ENCODE measurements at regions not wholly inside any gene's neighbourhood (a gene's known extent, or its start where the extent isn't known, plus 50 kb on each side); places are given as distances from the start of the nearest gene placed in this dataset.

DNA sequence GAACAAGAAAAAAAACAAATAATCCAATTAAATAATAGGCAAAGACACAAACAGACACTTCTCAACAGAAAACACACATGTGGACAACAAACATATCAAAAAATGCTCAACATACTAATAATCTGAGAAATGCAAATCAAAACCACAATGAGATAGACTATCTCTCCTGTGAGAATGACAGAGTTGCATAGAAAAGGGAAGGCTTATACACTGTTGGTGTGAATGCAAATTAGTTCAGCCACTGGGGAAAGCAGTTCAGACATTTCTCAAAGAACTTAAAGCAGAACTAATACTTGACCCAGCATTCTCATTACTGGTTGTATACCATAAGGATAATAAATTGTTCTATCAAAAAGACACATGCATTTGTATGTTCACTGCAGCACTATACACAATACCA, 637.8 kb upstream of the LUZP2 start:
- no peak for DNase-seq
- H3K4me3 Mint-ChIP-seq = no peak overlapping the region
- H3K27ac ChIP-seq (ENCODE audit: low read depth, low read length) = no peak overlapping the region
- no peaks in the 10 kb centered on the region for H3K36me3 ChIP-seq (ENCODE audit: control insufficient read depth in 2 of 3, insufficient read depth in 3 of 3, low read length in 3 of 3)
- H3K27me3 Mint-ChIP-seq = no peaks in the 10 kb centered on the region
- no peaks in the 10 kb centered on the region for H3K27me3 ChIP-seq (ENCODE audit: control insufficient read depth in 2 of 2, insufficient read depth in 2 of 2, low read length in 2 of 2)
- POLR2A ChIA-PET = no interaction called here
- peaks cover 0 to 13% (median 0%) of the 10 kb centered on the region in 11 donors for H3K9me3 Mint-ChIP-seq
- CTCF ChIA-PET = no interaction called here
- no peaks in the 10 kb centered on the region for H3K4me1 Mint-ChIP-seq
- no peak for ATAC-seq
- H3K4me3 ChIP-seq (ENCODE audit: low read length) = no peak overlapping the region
- H3K27ac Mint-ChIP-seq = no peak overlapping the region
- H3K36me3 Mint-ChIP-seq = no peaks in the 10 kb centered on the region
- no peaks in the 10 kb centered on the region for H3K4me1 ChIP-seq (ENCODE audit: control insufficient read depth in 2 of 2, insufficient read depth in 2 of 2, low read length in 2 of 2)
- intact Hi-C loops (cut with micrococcal nuclease) = no loop called here
- H3K9me3 ChIP-seq (ENCODE audit: control insufficient read depth in 2 of 3, low read length in 3 of 3) = no peaks in the 10 kb centered on the region

DNA sequence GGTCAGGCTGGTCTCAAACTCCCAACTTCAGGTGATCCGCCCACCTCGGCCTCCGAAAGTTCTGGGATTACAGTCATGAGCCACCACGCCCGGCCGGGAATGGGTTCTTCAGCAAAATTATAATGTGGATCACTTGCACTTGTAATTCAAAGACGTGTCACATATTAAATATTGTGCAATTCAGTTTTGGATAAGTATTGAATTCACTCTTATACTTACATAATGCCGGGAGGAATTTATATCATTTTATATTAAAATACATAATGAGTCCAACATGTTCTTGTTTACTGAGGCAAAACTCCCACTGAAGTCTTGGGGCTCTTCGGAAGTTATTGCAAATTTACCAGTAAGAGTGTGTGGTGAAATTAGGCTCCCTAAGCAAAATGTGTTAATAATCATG, 635.2 kb upstream of the LUZP2 start:
- no peak overlapping the region for H3K27ac Mint-ChIP-seq

DNA sequence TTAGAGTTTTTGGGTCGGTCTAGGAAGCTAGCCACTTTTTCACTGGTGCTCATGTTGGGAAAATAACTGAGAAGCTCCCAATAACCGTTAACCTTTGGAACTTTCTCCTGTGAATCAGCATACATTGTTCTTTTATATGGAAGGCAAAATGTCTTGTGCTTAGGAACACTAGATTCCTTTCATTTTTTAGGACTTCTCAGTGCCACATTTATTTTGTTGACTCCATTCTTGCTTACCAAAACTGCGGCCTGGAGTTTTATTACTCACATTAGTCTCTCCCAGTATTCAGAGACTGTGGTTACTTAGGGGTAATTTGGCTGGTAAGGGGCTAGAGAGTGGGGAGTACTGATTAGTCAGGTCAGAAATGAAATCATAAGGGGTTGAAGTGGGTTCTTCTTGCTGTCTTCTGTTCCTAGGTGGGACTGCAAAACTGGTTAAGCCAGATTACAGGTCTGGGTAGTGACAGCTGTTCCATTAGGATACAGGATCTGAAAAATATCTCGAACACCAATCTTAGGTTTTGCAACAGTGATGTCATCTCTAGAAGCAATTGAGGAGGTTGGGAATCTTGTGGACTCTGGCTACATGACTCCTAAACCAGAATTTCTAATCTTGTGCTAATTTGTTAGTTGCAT, 631.4 kb upstream of the LUZP2 start:
- DNase-seq = no peak
- Histone ChIP-seq H3K4me1 (ENCODE audit: control insufficient read depth in 2 of 2, insufficient read depth in 2 of 2, low read length in 2 of 2) (no peaks in the 10 kb centered on the region), H3K4me3 (ENCODE audit: low read length) (no peak overlapping the region), H3K9me3 (ENCODE audit: control insufficient read depth in 2 of 3, low read length in 3 of 3) (no peaks in the 10 kb centered on the region), H3K27me3 (ENCODE audit: control insufficient read depth in 2 of 2, insufficient read depth in 2 of 2, low read length in 2 of 2) (no peaks in the 10 kb centered on the region), H3K27ac (ENCODE audit: low read depth, low read length) (no peak overlapping the region), H3K36me3 (ENCODE audit: control insufficient read depth in 2 of 3, insufficient read depth in 3 of 3, low read length in 3 of 3) (no peaks in the 10 kb centered on the region)
- Mint-ChIP-seq H3K27me3 (no peaks in the 10 kb centered on the region), H3K4me3 (no peak overlapping the region), H3K36me3 (no peaks in the 10 kb centered on the region), H3K9me3 (peaks cover 0 to 18% (median 4%) of the 10 kb centered on the region in 11 donors), H3K27ac (no peak overlapping the region), H3K4me1 (no peaks in the 10 kb centered on the region)
- CTCF ChIA-PET = no interaction called here
- POLR2A ChIA-PET = no interaction called here
- intact Hi-C loops (cut with micrococcal nuclease) = no loop called here
- ATAC-seq = no peak

More for the DNA sequence above, 635.2 kb upstream of the LUZP2 start:
- Histone ChIP-seq H3K27me3 (ENCODE audit: control insufficient read depth in 2 of 2, insufficient read depth in 2 of 2, low read length in 2 of 2) (no peaks in the 10 kb centered on the region), H3K4me3 (ENCODE audit: low read length) (no peak overlapping the region), H3K36me3 (ENCODE audit: control insufficient read depth in 2 of 3, insufficient read depth in 3 of 3, low read length in 3 of 3) (no peaks in the 10 kb centered on the region), H3K27ac (ENCODE audit: low read depth, low read length) (no peak overlapping the region), H3K9me3 (ENCODE audit: control insufficient read depth in 2 of 3, low read length in 3 of 3) (no peaks in the 10 kb centered on the region), H3K4me1 (ENCODE audit: control insufficient read depth in 2 of 2, insufficient read depth in 2 of 2, low read length in 2 of 2) (no peaks in the 10 kb centered on the region)
- H3K36me3 Mint-ChIP-seq = no peaks in the 10 kb centered on the region
- DNase-seq (no peak), ATAC-seq (no peak)
- no peaks in the 10 kb centered on the region for H3K4me1 Mint-ChIP-seq
- intact Hi-C loops (cut with micrococcal nuclease) = no loop called here
- no peak overlapping the region for H3K4me3 Mint-ChIP-seq
- H3K27me3 Mint-ChIP-seq = no peaks in the 10 kb centered on the region
- ChIA-PET CTCF (no interaction called here), POLR2A (no interaction called here)
- peaks cover 0 to 8% (median 0%) of the 10 kb centered on the region in 11 donors for H3K9me3 Mint-ChIP-seq

DNA sequence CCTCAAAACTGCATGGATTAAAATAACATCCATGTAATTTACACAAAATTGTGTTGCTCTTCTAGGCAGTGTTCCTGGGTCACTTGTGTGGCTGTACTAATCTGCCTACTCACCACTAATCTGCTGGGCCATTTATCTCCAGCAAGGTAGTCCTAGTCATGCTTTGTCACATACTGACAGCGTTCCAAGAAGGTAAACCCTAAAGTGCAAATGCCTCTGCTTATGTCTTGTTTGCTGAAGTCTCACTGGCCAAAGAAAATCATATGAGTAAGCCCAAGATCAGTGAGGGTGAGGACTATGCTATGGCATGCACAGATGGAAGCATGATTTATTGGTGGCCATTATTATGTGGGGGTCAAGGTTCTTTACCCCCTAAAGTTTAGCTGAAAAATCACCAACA, 630.2 kb upstream of the LUZP2 start:
- H3K27ac ChIP-seq (ENCODE audit: low read depth, low read length) = no peak overlapping the region
- no peaks in the 10 kb centered on the region for H3K36me3 ChIP-seq (ENCODE audit: control insufficient read depth in 2 of 3, insufficient read depth in 3 of 3, low read length in 3 of 3)
- H3K9me3 ChIP-seq (ENCODE audit: control insufficient read depth in 2 of 3, low read length in 3 of 3) = no peaks in the 10 kb centered on the region
- no peak for ATAC-seq
- H3K4me1 ChIP-seq (ENCODE audit: control insufficient read depth in 2 of 2, insufficient read depth in 2 of 2, low read length in 2 of 2) = no peaks in the 10 kb centered on the region
- DNase-seq = no peak
- no peaks in the 10 kb centered on the region for H3K27me3 ChIP-seq (ENCODE audit: control insufficient read depth in 2 of 2, insufficient read depth in 2 of 2, low read length in 2 of 2)
- Mint-ChIP-seq H3K4me3 (no peak overlapping the region), H3K27me3 (no peaks in the 10 kb centered on the region), H3K9me3 (peaks cover 0 to 24% (median 4%) of the 10 kb centered on the region in 11 donors), H3K36me3 (no peaks in the 10 kb centered on the region), H3K27ac (no peak overlapping the region), H3K4me1 (no peaks in the 10 kb centered on the region)
- CTCF ChIA-PET = no interaction called here
- intact Hi-C loops (cut with micrococcal nuclease) = no loop called here
- no peak overlapping the region for H3K4me3 ChIP-seq (ENCODE audit: low read length)
- POLR2A ChIA-PET = no interaction called here

DNA sequence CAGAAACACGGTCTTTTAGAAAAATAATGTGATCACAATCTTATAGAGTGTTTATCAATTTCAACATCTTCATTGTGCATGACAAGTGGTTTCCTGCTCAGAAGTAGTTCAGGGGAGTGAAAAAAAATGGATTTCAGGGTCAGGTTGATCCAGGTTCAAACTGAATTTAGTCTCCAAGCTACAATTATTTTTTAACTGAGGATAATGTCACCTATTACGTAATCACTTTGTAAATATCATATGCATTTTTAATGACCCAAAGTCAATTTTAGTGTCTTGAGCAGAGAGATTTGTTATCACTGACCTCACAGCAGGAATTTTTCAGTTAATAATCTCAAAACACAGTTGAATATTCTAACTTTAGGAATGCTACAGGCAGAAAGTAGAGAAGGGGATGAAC, 627.2 kb upstream of the LUZP2 start:
- ChIA-PET POLR2A (no interaction called here), CTCF (no interaction called here)
- Histone ChIP-seq H3K27me3 (ENCODE audit: control insufficient read depth in 2 of 2, insufficient read depth in 2 of 2, low read length in 2 of 2) (no peaks in the 10 kb centered on the region), H3K4me3 (ENCODE audit: low read length) (no peak overlapping the region), H3K4me1 (ENCODE audit: control insufficient read depth in 2 of 2, insufficient read depth in 2 of 2, low read length in 2 of 2) (no peaks in the 10 kb centered on the region), H3K27ac (ENCODE audit: low read depth, low read length) (no peak overlapping the region), H3K9me3 (ENCODE audit: control insufficient read depth in 2 of 3, low read length in 3 of 3) (no peaks in the 10 kb centered on the region), H3K36me3 (ENCODE audit: control insufficient read depth in 2 of 3, insufficient read depth in 3 of 3, low read length in 3 of 3) (no peaks in the 10 kb centered on the region)
- DNase-seq = no peak
- H3K9me3 Mint-ChIP-seq = peaks cover 0 to 24% (median 4%) of the 10 kb centered on the region in 11 donors
- no peak for ATAC-seq
- H3K4me1 Mint-ChIP-seq = no peaks in the 10 kb centered on the region
- H3K36me3 Mint-ChIP-seq = no peaks in the 10 kb centered on the region
- intact Hi-C loops (cut with micrococcal nuclease) = no loop called here
- no peaks in the 10 kb centered on the region for H3K27me3 Mint-ChIP-seq
- no peak overlapping the region for H3K27ac Mint-ChIP-seq
- no peak overlapping the region for H3K4me3 Mint-ChIP-seq

DNA sequence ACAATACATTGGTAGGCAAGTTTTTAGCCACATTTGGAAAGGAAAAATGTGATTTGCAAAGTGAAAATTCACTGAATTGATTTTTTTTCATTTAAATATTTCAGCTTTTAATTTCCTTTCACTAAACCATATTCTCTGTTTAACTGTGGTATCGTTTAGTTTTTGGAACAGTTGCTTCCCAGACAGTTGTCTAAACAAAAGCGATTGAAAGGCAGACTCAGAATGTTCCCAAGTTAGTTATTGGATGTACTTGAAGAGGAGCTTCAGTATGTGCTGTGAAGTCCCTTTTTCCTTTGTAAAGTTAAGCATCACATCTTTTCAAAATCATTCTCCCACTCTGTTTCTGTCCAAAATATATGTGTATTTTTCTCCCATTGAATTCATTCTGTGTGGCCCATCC, 623.4 kb upstream of the LUZP2 start:
- no peak for DNase-seq
- no peaks in the 10 kb centered on the region for H3K9me3 ChIP-seq (ENCODE audit: control insufficient read depth in 2 of 3, low read length in 3 of 3)
- no peaks in the 10 kb centered on the region for H3K36me3 Mint-ChIP-seq
- no peak overlapping the region for H3K4me3 ChIP-seq (ENCODE audit: low read length)
- no peaks in the 10 kb centered on the region for H3K36me3 ChIP-seq (ENCODE audit: control insufficient read depth in 2 of 3, insufficient read depth in 3 of 3, low read length in 3 of 3)
- ChIA-PET CTCF (no interaction called here), POLR2A (no interaction called here)
- H3K4me3 Mint-ChIP-seq = no peak overlapping the region
- no peak for ATAC-seq
- H3K4me1 Mint-ChIP-seq = no peaks in the 10 kb centered on the region
- H3K27ac ChIP-seq (ENCODE audit: low read depth, low read length) = no peak overlapping the region
- no peaks in the 10 kb centered on the region for H3K27me3 Mint-ChIP-seq
- intact Hi-C loops (cut with micrococcal nuclease) = no loop called here
- no peaks in the 10 kb centered on the region for H3K4me1 ChIP-seq (ENCODE audit: control insufficient read depth in 2 of 2, insufficient read depth in 2 of 2, low read length in 2 of 2)
- no peaks in the 10 kb centered on the region for H3K27me3 ChIP-seq (ENCODE audit: control insufficient read depth in 2 of 2, insufficient read depth in 2 of 2, low read length in 2 of 2)
- peaks cover 2 to 19% (median 8%) of the 10 kb centered on the region in 11 donors for H3K9me3 Mint-ChIP-seq
- no peak overlapping the region for H3K27ac Mint-ChIP-seq

DNA sequence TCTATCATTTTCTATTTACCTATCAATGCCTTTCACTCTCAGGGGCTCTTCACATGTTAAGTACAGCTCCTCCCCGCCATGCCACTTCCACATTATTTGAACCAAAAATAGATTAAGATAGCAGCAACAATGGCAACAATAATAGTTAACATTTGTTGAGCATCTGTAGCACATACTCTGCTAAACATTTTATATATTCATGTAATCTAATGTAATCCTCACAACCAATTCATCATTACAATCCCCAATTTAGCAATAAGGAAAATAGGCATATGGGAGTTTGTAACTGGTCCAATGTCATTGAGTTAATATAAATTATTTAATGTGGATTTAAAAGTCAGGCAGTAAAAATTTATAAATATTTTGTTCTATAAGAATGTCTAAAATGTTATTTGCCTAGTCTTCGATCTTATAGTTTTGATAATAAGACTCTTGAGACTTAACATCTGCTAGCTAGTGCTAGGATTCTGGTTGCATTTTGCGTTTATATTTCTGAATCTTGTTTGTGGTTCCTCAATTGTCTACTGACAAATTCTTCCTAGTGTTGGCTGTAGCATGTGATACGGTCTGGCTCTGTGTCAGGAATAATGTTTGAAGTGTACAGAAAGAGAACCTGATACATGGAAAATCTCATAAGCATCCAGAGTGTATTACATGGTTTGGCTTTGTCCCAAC, 621.5 kb upstream of the LUZP2 start:
- Histone ChIP-seq H3K36me3 (ENCODE audit: control insufficient read depth in 2 of 3, insufficient read depth in 3 of 3, low read length in 3 of 3) (no peaks in the 10 kb centered on the region), H3K4me3 (ENCODE audit: low read length) (no peak overlapping the region), H3K9me3 (ENCODE audit: control insufficient read depth in 2 of 3, low read length in 3 of 3) (no peaks in the 10 kb centered on the region), H3K4me1 (ENCODE audit: control insufficient read depth in 2 of 2, insufficient read depth in 2 of 2, low read length in 2 of 2) (no peaks in the 10 kb centered on the region), H3K27ac (ENCODE audit: low read depth, low read length) (no peak overlapping the region), H3K27me3 (ENCODE audit: control insufficient read depth in 2 of 2, insufficient read depth in 2 of 2, low read length in 2 of 2) (no peaks in the 10 kb centered on the region)
- no peaks in the 10 kb centered on the region for H3K4me1 Mint-ChIP-seq
- no peak overlapping the region for H3K4me3 Mint-ChIP-seq
- ATAC-seq = no peak
- intact Hi-C loops (cut with micrococcal nuclease) = no loop called here
- POLR2A ChIA-PET = no interaction called here
- H3K27ac Mint-ChIP-seq = no peak overlapping the region
- H3K9me3 Mint-ChIP-seq = peaks cover 2 to 18% (median 5%) of the 10 kb centered on the region in 11 donors
- CTCF ChIA-PET = no interaction called here
- no peaks in the 10 kb centered on the region for H3K27me3 Mint-ChIP-seq
- no peaks in the 10 kb centered on the region for H3K36me3 Mint-ChIP-seq
- no peak for DNase-seq

All from naive thymus-derived CD4-positive, alpha-beta T cell (primary cell).